ENCODE measurements at regions not wholly inside any gene's neighbourhood (a gene's known extent, or its start where the extent isn't known, plus 50 kb on each side); places are given as distances from the start of the nearest gene placed in this dataset.

- TF ChIP-seq CTCF (conservative IDR thresholded peaks at IDR 0.05; ENCODE audit: low read length): no peak
- TF ChIP-seq EZH2phosphoT487 (IDR thresholded peaks at IDR 0.05; ENCODE audit: borderline replicate concordance, low read depth, low read length): no peak
Observed at GRCh38 chr13:40130871-40131636, 475.6 kb downstream of the COG6 start.
